ENCODE measurements at regions not wholly inside any gene's neighbourhood (a gene's known extent, or its start where the extent isn't known, plus 50 kb on each side); places are given as distances from the start of the nearest gene placed in this dataset.

DNA sequence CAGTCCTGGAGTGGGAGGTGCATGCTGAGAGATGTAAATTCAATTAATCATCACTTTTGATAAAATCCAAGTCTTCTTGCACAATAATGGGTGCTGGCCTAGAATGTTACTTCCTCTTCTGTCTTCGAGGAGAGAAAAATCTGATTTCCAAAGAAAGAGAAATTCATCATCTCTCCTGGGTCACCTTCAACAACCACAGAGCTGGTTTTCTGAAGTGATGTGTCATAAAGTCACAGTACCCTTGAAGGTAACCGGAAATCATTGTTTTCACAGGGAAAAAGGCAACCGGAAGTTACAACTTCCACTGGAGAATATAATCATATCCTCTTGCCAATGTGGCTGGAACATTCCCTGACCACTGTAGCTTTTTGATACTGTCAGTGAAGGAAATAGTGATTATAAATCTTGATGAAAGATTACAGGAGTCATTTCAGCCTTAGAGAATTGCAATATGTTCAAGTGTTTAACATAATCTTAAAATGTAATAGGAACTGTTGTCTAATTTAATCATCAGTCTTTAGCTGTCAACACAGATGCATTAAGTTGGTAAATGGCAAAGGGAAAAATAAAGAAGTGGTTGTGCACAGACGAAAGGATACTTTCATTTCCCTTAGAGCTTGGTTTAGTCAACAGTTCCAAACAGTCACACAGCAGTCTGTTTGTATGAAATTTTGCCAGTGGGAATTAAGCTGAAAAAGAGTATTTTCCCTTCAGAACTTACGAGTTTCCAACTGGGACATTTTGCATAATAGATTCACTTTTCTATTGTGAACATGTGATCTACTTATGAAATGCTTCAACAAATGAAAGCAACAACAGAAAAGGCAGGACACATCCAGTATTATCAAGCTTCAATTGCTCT lies 106.5 kb upstream of the SLC4A7 start:
- TF ChIP-seq CTCF (IDR thresholded peaks at IDR 0.05): no peak
- no peak for TF ChIP-seq POLR2A (IDR thresholded peaks at IDR 0.05)

Measured in Peyer's patch (tissue), 4 donors.